Right lobe of liver (tissue), 4 donors: ENCODE measurements at regions not wholly inside any gene's neighbourhood (a gene's known extent, or its start where the extent isn't known, plus 50 kb on each side); places are given as distances from the start of the nearest gene placed in this dataset.

Source experiments
- POLR2A ChIP-seq: fragments of 450-650 bp; IDR thresholded peaks from one replicate; pipeline ENCODE4 v1.6.1; 2017; ENCODE audit warnings: antibody characterized with exemption, mild to moderate bottlenecking
- TF ChIP-seq, protein P1 (sequence below), 4 donors: fragments of 200-600 bp in 3 of 4; fragments of 450-650 bp in 1 of 4; IDR thresholded peaks; one replicate each; pipeline versions ENCODE4 v1.5.1 to v1.8.0; 2016 to 2022; ENCODE audit warnings: antibody characterized with exemption in 4 of 4, mild to moderate bottlenecking in 2 of 4
- donor health status: DM: no; HTN: no; CAD: no.
- donor health status: DM: no; HTN: no; CAD: no.
- donor health status: DM: no; HTN: yes; CAD: no.

DNA sequence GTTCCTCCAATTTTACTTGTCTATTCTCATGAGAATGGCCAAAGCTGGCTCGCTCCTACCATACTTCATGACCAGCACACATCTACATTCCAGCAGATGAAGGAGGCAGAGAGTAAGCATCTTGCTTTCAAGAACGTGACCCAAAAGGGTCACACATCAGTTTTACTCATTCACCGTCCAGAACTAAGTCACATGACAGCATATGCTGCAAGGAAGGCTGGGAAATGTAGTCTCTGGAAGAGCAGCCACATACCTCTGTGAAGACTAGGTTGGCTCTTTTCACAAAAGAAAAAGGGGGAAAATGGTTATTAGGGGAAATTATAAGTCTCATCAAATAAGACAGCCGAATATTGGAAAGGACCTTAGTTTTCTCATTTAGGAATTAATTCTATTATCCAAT lies 835.3 kb downstream of the EPHA4 start:
- TF ChIP-seq, protein P1, sequence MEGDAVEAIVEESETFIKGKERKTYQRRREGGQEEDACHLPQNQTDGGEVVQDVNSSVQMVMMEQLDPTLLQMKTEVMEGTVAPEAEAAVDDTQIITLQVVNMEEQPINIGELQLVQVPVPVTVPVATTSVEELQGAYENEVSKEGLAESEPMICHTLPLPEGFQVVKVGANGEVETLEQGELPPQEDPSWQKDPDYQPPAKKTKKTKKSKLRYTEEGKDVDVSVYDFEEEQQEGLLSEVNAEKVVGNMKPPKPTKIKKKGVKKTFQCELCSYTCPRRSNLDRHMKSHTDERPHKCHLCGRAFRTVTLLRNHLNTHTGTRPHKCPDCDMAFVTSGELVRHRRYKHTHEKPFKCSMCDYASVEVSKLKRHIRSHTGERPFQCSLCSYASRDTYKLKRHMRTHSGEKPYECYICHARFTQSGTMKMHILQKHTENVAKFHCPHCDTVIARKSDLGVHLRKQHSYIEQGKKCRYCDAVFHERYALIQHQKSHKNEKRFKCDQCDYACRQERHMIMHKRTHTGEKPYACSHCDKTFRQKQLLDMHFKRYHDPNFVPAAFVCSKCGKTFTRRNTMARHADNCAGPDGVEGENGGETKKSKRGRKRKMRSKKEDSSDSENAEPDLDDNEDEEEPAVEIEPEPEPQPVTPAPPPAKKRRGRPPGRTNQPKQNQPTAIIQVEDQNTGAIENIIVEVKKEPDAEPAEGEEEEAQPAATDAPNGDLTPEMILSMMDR (IDR thresholded peaks at IDR 0.05) = no peak
- no peak for TF ChIP-seq POLR2A
